ENCODE measurements at regions not wholly inside any gene's neighbourhood (a gene's known extent, or its start where the extent isn't known, plus 50 kb on each side); places are given as distances from the start of the nearest gene placed in this dataset.

DNA sequence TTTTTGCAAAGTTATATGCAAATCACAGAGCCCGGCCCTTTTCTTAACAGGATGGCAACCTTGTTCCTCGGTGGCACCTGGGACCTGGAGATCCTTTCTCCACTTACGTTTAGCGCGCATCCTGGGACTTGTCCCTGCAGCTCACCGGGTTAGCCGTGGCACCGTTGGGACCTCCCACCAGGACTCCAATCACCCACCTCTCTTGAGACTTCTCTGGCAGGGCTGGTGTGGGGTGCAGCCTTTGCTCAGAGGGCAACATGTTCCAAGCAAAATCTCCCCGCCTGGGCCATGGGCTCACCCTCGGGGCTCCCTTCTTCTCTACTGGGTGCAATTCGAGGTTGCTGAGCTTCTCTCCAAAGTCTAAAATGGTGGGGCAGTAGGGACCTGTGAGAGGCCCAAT is 211.9 kb upstream of the UMPS start:
- H3K36me3 ChIP-seq (ENCODE audit: control insufficient read depth in 2 of 2, extremely low read depth in 1 of 2, insufficient read depth in 2 of 2, low read length in 2 of 2), result no peaks in the 10 kb centered on the region
- no peak for DNase-seq (ENCODE audit: low read depth, low spot score)
- peaks cover 0 to 4% of the 10 kb centered on the region in 2 experiments for H3K27me3 ChIP-seq (ENCODE audit: control insufficient read depth in 2 of 2, insufficient read depth in 2 of 2, low read length in 2 of 2)
- H3K4me1 ChIP-seq (ENCODE audit: control insufficient read depth, extremely low read depth, insufficient read depth, low read length), result no peaks in the 10 kb centered on the region
- ChIA-PET CTCF (no interaction called here), POLR2A (no interaction called here)
- H3K9me1 ChIP-seq (replicated peaks; ENCODE audit: control insufficient read depth, extremely low read depth, insufficient read depth, low read length), result no peaks in the 10 kb centered on the region
- dilution Hi-C loops (cut with MboI; ENCODE audit: extremely low pct_ligation_motif_present, low sequenced_read_pairs), result no loop called here
- no peak overlapping the region for H3K9ac ChIP-seq (replicated peaks; ENCODE audit: extremely low read depth, insufficient read depth, low read length)
- H4K20me1 ChIP-seq (replicated peaks; ENCODE audit: control insufficient read depth, extremely low read depth, insufficient read depth, low read length), result no peaks in the 10 kb centered on the region
- no peak overlapping the region for H3K27ac ChIP-seq (ENCODE audit: insufficient read depth, low read depth, low read length)
- no peak for FAIRE-seq
- no peak overlapping the region for H2AFZ ChIP-seq (ENCODE audit: low read depth, low read length)
- TF ChIP-seq POLR2A (IDR thresholded peaks at IDR 0.05; ENCODE audit: low read depth, low read length) (no peak), POLR2AphosphoS5 (IDR thresholded peaks at IDR 0.05; ENCODE audit: insufficient read depth, low read depth, low read length) (no peak), MYC (IDR thresholded peaks at IDR 0.05; ENCODE audit: low read depth, low read length) (no peak), FOS (IDR thresholded peaks at IDR 0.05; ENCODE audit: borderline replicate concordance, insufficient read depth, low read length) (no peak), EZH2 (IDR thresholded peaks at IDR 0.05; ENCODE audit: borderline replicate concordance, low read depth, low read length, severe bottlenecking) (no peak), GATA2 (IDR thresholded peaks at IDR 0.05; ENCODE audit: insufficient read depth, insufficient read length, low read depth, low read length) (no peak), JUN (IDR thresholded peaks at IDR 0.05; ENCODE audit: borderline replicate concordance, insufficient read depth, insufficient read length, low read depth) (no peak)
- TF ChIP-seq, protein P1, sequence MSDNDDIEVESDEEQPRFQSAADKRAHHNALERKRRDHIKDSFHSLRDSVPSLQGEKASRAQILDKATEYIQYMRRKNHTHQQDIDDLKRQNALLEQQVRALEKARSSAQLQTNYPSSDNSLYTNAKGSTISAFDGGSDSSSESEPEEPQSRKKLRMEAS (IDR thresholded peaks at IDR 0.05; ENCODE audit: insufficient read depth, insufficient read length), result no peak
- TF ChIP-seq, protein P2, sequence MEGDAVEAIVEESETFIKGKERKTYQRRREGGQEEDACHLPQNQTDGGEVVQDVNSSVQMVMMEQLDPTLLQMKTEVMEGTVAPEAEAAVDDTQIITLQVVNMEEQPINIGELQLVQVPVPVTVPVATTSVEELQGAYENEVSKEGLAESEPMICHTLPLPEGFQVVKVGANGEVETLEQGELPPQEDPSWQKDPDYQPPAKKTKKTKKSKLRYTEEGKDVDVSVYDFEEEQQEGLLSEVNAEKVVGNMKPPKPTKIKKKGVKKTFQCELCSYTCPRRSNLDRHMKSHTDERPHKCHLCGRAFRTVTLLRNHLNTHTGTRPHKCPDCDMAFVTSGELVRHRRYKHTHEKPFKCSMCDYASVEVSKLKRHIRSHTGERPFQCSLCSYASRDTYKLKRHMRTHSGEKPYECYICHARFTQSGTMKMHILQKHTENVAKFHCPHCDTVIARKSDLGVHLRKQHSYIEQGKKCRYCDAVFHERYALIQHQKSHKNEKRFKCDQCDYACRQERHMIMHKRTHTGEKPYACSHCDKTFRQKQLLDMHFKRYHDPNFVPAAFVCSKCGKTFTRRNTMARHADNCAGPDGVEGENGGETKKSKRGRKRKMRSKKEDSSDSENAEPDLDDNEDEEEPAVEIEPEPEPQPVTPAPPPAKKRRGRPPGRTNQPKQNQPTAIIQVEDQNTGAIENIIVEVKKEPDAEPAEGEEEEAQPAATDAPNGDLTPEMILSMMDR (IDR thresholded peaks at IDR 0.05; ENCODE audit: extremely low read depth in 1 of 2, insufficient read depth in 1 of 2, low read depth in 1 of 2, low read length in 2 of 2), result no peak
- H3K9me3 ChIP-seq (replicated peaks; ENCODE audit: control insufficient read depth, insufficient read depth, low read length), result no peaks in the 10 kb centered on the region
- intact Hi-C loops (cut with micrococcal nuclease), result no loop called here
- no peaks in the 10 kb centered on the region for H3K79me2 ChIP-seq (ENCODE audit: control insufficient read depth, insufficient read depth, low read length)
- no peak overlapping the region for H3K4me2 ChIP-seq (ENCODE audit: insufficient read depth, low read length)
- BruUV-seq (replicated peaks), result no TSS peak
- H3K4me3 ChIP-seq (replicated peaks in 1 of 3; ENCODE audit: insufficient read depth in 1 of 3, low read depth in 1 of 3, low read length in 3 of 3), result no peak overlapping the region
